H1 (cell line): ENCODE measurements at regions not wholly inside any gene's neighbourhood (a gene's known extent, or its start where the extent isn't known, plus 50 kb on each side); places are given as distances from the start of the nearest gene placed in this dataset.

Experiments
- CTCF ChIA-PET: fragments of 300-600 bp; sonication (Branson Sonifier 250); formaldehyde crosslinking; loops from one replicate; lab custom pipeline; 2021; ENCODE audit not compliant: partially characterized antibody; lab: Charles Lee
- POLR2A ChIA-PET: fragments of 300-600 bp; sonication (Branson Sonifier 250); formaldehyde crosslinking; loops from one replicate; lab custom pipeline; 2021; ENCODE audit warnings: inconsistent platforms; ENCODE audit not compliant: partially characterized antibody; lab: Charles Lee
- DNase-seq, 2 experiments: peaks; one replicate each; pipeline versions ENCODE4 v3.0.0 to v3.0.0-alpha.2; 2010 to 2022; ENCODE audit warnings: low spot score in 2 of 2, low read depth in 1 of 2, mixed read lengths in 1 of 2
- FAIRE-seq: peaks from 2 replicates; lab custom pipeline; 2011; peaks lifted over from hg19 to GRCh38; lab: Jason Lieb, UNC
- H2AFZ ChIP-seq: 2 replicates; pipeline ENCODE4 v1.8.1; 2012; ENCODE audit warnings: low read length, inconsistent platforms
- H2AK5ac ChIP-seq: 2 replicates; pipeline ENCODE4 v1.6.1; 2013; ENCODE audit warnings: low read depth, low read length
- H2BK120ac ChIP-seq: replicated peaks from 2 replicates; pipeline ENCODE3; 2013; ENCODE audit warnings: low read depth, low read length, inconsistent platforms
- H2BK12ac ChIP-seq: 2 replicates; pipeline ENCODE4 v1.6.1; 2013; ENCODE audit warnings: low read depth, low read length
- H2BK15ac ChIP-seq: 2 replicates; pipeline ENCODE4 v1.6.1; 2013; ENCODE audit warnings: low read length
- H2BK20ac ChIP-seq: 2 replicates; pipeline ENCODE4 v1.6.1; 2013; ENCODE audit warnings: low read length
- H2BK5ac ChIP-seq: 2 replicates; pipeline ENCODE4 v1.6.1; 2013; ENCODE audit warnings: low read depth, low read length
- H3K14ac ChIP-seq: 2 replicates; pipeline ENCODE4 v1.6.1; 2013; ENCODE audit warnings: inconsistent platforms; ENCODE audit not compliant: insufficient read length
- H3K18ac ChIP-seq: 2 replicates; pipeline ENCODE4 v1.6.1; 2013; ENCODE audit warnings: low read length; ENCODE audit errors: extremely low read depth
- H3K23ac ChIP-seq: 2 replicates; pipeline ENCODE4 v1.6.1; 2013; ENCODE audit warnings: inconsistent platforms; ENCODE audit not compliant: insufficient read length
- H3K23me2 ChIP-seq: 2 replicates; pipeline ENCODE4 v1.6.1; 2013; ENCODE audit warnings: low read depth, low read length
- H3K27ac ChIP-seq: 2 replicates; pipeline ENCODE4 v1.6.1; 2011; ENCODE audit warnings: low read depth, low read length, inconsistent platforms
- H3K27me3 ChIP-seq, 4 experiments: replicated peaks in 1 of 4; 1 replicate in 1 of 4; 2 replicates in 3 of 4; pipeline versions ENCODE4 v1.6.1 to v1.8.1; 2011 to 2013; ENCODE audit warnings: low read length in 3 of 4, mild to moderate bottlenecking in 3 of 4, inconsistent platforms in 2 of 4, mixed read lengths in 2 of 4, moderate library complexity in 1 of 4; ENCODE audit not compliant: control insufficient read depth in 3 of 4, insufficient read depth in 3 of 4; ENCODE audit errors: extremely low read depth in 1 of 4
- H3K36me3 ChIP-seq, 4 experiments: 2 replicates each; pipeline versions ENCODE4 v1.6.1 to v1.8.1; 2011 to 2013; ENCODE audit warnings: mild to moderate bottlenecking in 4 of 4, low read length in 3 of 4, moderate library complexity in 2 of 4, control low read depth in 1 of 4, inconsistent platforms in 1 of 4; ENCODE audit not compliant: insufficient read depth in 4 of 4, control insufficient read depth in 2 of 4
- H3K4ac ChIP-seq: replicated peaks from 2 replicates; pipeline ENCODE3; 2013; ENCODE audit warnings: low read length, low read depth, mixed read lengths, inconsistent platforms; ENCODE audit not compliant: insufficient read length
- H3K4me1 ChIP-seq, 4 experiments: replicated peaks in 1 of 4; 1 replicate in 1 of 4; 2 replicates in 3 of 4; pipeline versions ENCODE4 v1.6.1 to v1.8.1; 2011 to 2013; ENCODE audit warnings: low read length in 3 of 4, inconsistent platforms in 2 of 4, mixed read lengths in 1 of 4; ENCODE audit not compliant: insufficient read depth in 4 of 4, control insufficient read depth in 3 of 4
- H3K4me2 ChIP-seq, 2 experiments: 2 replicates each; pipeline versions ENCODE4 v1.6.1 to v1.8.1; 2011 to 2013; ENCODE audit warnings: low read depth in 2 of 2, low read length in 2 of 2, control low read depth in 1 of 2, inconsistent platforms in 1 of 2, mild to moderate bottlenecking in 1 of 2; ENCODE audit not compliant: insufficient read depth in 1 of 2
- H3K4me3 ChIP-seq, 4 experiments: fragments of 200-600, 300-600 bp in 1 of 4; sonication (generic), shearing (Covaris generic), sonication (Bioruptor Twin) in 1 of 4; 2 replicates each; pipeline versions ENCODE4 v1.5.1 to v1.8.1; 2011 to 2016; ENCODE audit warnings: low read length in 4 of 4, low read depth in 3 of 4, control low read depth in 2 of 4, inconsistent platforms in 2 of 4, mild to moderate bottlenecking in 2 of 4, mixed read lengths in 1 of 4, moderate library complexity in 1 of 4; ENCODE audit not compliant: insufficient read depth in 2 of 4; ENCODE audit errors: extremely low read depth in 1 of 4
- H3K56ac ChIP-seq: replicated peaks from 2 replicates; pipeline ENCODE3; 2013; ENCODE audit warnings: low read depth, mild to moderate bottlenecking, mixed read lengths, low read length, inconsistent platforms; ENCODE audit not compliant: insufficient read length
- H3K79me1 ChIP-seq: 2 replicates; pipeline ENCODE4 v1.6.1; 2013; ENCODE audit warnings: low read depth, low read length, control low read depth
- H3K79me2 ChIP-seq, 2 experiments: 2 replicates each; pipeline versions ENCODE4 v1.6.1 to v1.8.1; 2012 to 2013; ENCODE audit warnings: low read length in 2 of 2, mild to moderate bottlenecking in 2 of 2, inconsistent platforms in 1 of 2; ENCODE audit not compliant: insufficient read depth in 2 of 2, control insufficient read depth in 1 of 2
- H3K9ac ChIP-seq, 4 experiments: replicated peaks in 1 of 4; 1 replicate in 1 of 4; 2 replicates in 3 of 4; pipeline versions ENCODE4 v1.6.1 to v1.8.1; 2011 to 2013; ENCODE audit warnings: low read depth in 3 of 4, low read length in 3 of 4, control low read depth in 2 of 4, mild to moderate bottlenecking in 2 of 4, moderate library complexity in 2 of 4, inconsistent platforms in 1 of 4; ENCODE audit errors: extremely low read depth in 1 of 4
- H3K9me3 ChIP-seq, 2 experiments: 2 replicates each; pipeline versions ENCODE4 v1.6.1 to v1.8.1; 2012 to 2013; ENCODE audit warnings: mild to moderate bottlenecking in 2 of 2, moderate library complexity in 2 of 2, control low read depth in 1 of 2, inconsistent platforms in 1 of 2, low read depth in 1 of 2, low read length in 1 of 2, mixed read lengths in 1 of 2; ENCODE audit not compliant: insufficient read depth in 2 of 2
- H4K20me1 ChIP-seq, 2 experiments: replicated peaks in 1 of 2; 2 replicates each; pipeline versions ENCODE3 to v1.8.1; 2011 to 2013; ENCODE audit warnings: inconsistent platforms in 2 of 2, low read length in 2 of 2, mild to moderate bottlenecking in 1 of 2; ENCODE audit not compliant: insufficient read depth in 2 of 2, control insufficient read depth in 1 of 2
- H4K5ac ChIP-seq: 2 replicates; pipeline ENCODE4 v1.6.1; 2013; ENCODE audit warnings: low read length, low read depth, mixed read lengths, inconsistent platforms; ENCODE audit not compliant: insufficient read length
- H4K8ac ChIP-seq: 2 replicates; pipeline ENCODE4 v1.8.0; 2013; ENCODE audit warnings: mild to moderate bottlenecking, moderate library complexity, low read length, inconsistent platforms; ENCODE audit not compliant: insufficient read depth; ENCODE audit errors: extremely low read depth
- H4K91ac ChIP-seq: replicated peaks from 2 replicates; pipeline ENCODE3; 2013; ENCODE audit warnings: low read length, mixed read lengths, inconsistent platforms; ENCODE audit not compliant: insufficient read length
- ASH2L ChIP-seq: fragments of 200-600, 300-600 bp; sonication (generic); IDR thresholded peaks from one replicate; pipeline ENCODE4 v1.7.1; 2017; ENCODE audit warnings: low read length
- BACH1 ChIP-seq: IDR thresholded peaks from 2 replicates; pipeline ENCODE4 v1.6.1; 2012; ENCODE audit warnings: low read length, improper control_type of control experiment
- CBX8 ChIP-seq: fragments of 300-800, 300-1000 bp; sonication (generic); IDR thresholded peaks from 2 replicates; pipeline ENCODE4 v1.7.1; 2016; ENCODE audit warnings: low read depth, low read length, borderline replicate concordance
- JUN ChIP-seq: IDR thresholded peaks from 2 replicates; pipeline ENCODE4 v1.6.1; 2011; ENCODE audit warnings: low read depth, mild to moderate bottlenecking, improper control_type of control experiment, low read length
- KDM4A ChIP-seq: IDR thresholded peaks from one replicate; pipeline ENCODE4 v1.7.1; 2012; ENCODE audit warnings: low read depth, mild to moderate bottlenecking, moderate library complexity, low read length, inconsistent platforms; ENCODE audit not compliant: severe bottlenecking
- KDM5A ChIP-seq: fragments of 200-600 bp; IDR thresholded peaks from 2 replicates; pipeline ENCODE4 v1.7.1; 2012; ENCODE audit warnings: mild to moderate bottlenecking, low read length, inconsistent platforms, mixed read lengths
- NANOG ChIP-seq: IDR thresholded peaks from 2 replicates; pipeline ENCODE4 v1.6.1; 2011; ENCODE audit warnings: low read length, low read depth, mild to moderate bottlenecking, inconsistent platforms; ENCODE audit not compliant: insufficient read depth, poor library complexity, severe bottlenecking
- NRF1 ChIP-seq: IDR thresholded peaks from 2 replicates; pipeline ENCODE4 v1.6.1; 2011; ENCODE audit warnings: mild to moderate bottlenecking, low read depth, low read length, improper control_type of control experiment
- SAP30 ChIP-seq: fragments of 300-600 bp; sonication (generic); IDR thresholded peaks from 2 replicates; pipeline ENCODE4 v1.7.1; 2012; ENCODE audit warnings: low read length, moderate library complexity, mild to moderate bottlenecking, inconsistent platforms; ENCODE audit not compliant: insufficient read depth, insufficient replicate concordance
- YY1 ChIP-seq: IDR thresholded peaks from 2 replicates; pipeline ENCODE4 v1.6.1; 2011; ENCODE audit warnings: low read depth, mild to moderate bottlenecking, low read length
- WGBS, 2 experiments: shearing (Covaris generic) in 1 of 2; methylation state at CpG; one replicate each; pipeline versions ENCODE4 v1.1.6 to v1.1.7; 2013 to 2015; ENCODE audit warnings: low lambda C conversion rate in 2 of 2, mixed read lengths in 2 of 2, inconsistent platforms in 1 of 2, low coverage in 1 of 2, missing lambda C conversion rate in 1 of 2; ENCODE audit not compliant: insufficient replicate concordance in 2 of 2, insufficient coverage in 1 of 2, insufficient read length in 1 of 2; ENCODE audit errors: extremely low coverage in 1 of 2, missing lambda C conversion rate in 1 of 2; 5-methylcytosine and 5-hydroxymethylcytosine counted together
- TF ChIP-seq, protein P1 (sequence below): IDR thresholded peaks from 2 replicates; pipeline ENCODE4 v1.6.1; 2012; ENCODE audit warnings: inconsistent platforms
- TF ChIP-seq, protein P2 (sequence below): IDR thresholded peaks from 2 replicates; pipeline ENCODE4 v1.6.1; 2011; ENCODE audit warnings: low read length, improper control_type of control experiment

DNA sequence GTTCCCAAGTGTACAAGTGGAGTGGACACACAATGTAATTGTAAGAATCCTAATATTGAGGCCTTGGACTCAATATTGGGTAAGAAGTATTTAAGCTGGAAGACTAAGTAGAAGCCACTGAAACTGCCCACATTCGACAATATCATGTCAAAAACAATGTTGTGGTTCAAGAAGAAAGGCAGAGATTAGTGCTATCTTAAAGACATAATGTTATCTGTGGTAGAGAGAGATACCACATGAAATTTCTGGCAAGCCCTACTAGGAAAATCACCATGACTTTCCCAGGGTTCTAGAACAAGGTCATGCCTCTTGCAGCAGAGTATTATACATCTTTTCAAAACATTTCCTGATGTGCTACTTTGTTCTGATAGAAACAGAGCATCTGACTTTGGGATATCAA is 192.6 kb downstream of the RAP2B start:
- Histone ChIP-seq H4K91ac (no peak overlapping the region), H3K4me3 (no peak overlapping the region), H2AK5ac (no peak overlapping the region), H2BK12ac (no peak overlapping the region), H3K18ac (no peak overlapping the region), H4K20me1 (no peaks in the 10 kb centered on the region), H3K23me2 (no peaks in the 10 kb centered on the region), H3K79me2 (no peaks in the 10 kb centered on the region), H3K9me3 (0 out of 4 replicates have a peak, but pooled peaks cover 0 to 4% of the 10 kb centered on the region in 2 experiments), H3K14ac (no peak overlapping the region), H3K23ac (no peak overlapping the region), H3K4me2 (no peak overlapping the region), H2BK5ac (no peak overlapping the region), H3K56ac (no peak overlapping the region), H3K36me3 (no peaks in the 10 kb centered on the region), H2BK15ac (no peak overlapping the region), H4K5ac (no peak overlapping the region), H3K27me3 (peaks cover 0 to 9% (median 0%) of the 10 kb centered on the region in 4 experiments; a peak in 2 of 7 replicates), H3K4me1 (no peaks in the 10 kb centered on the region; a peak in 1 of 7 replicates), H3K9ac (no peak overlapping the region), H4K8ac (no peak overlapping the region), H3K27ac (no peak overlapping the region), H3K79me1 (no peaks in the 10 kb centered on the region), H2BK20ac (no peak overlapping the region), H3K4ac (no peak overlapping the region), H2AFZ (no peak overlapping the region), H2BK120ac (no peak overlapping the region)
- no peak for DNase-seq
- CTCF ChIA-PET: interaction anchor here (0.8 to 1.2 kb wide), 3 partner anchors 69 to 328 kb away, joined by 3 to 4 read pairs (median 4); no protein-coding TSS in a partner anchor
- WGBS, 2 experiments: 94% methylated on average over 1 of the region's 1 CpG; no CpG with 5 or more reads in 1 of the 2 experiments
- FAIRE-seq: no peak
- POLR2A ChIA-PET: interaction anchor here (0.9 kb wide), 1 partner anchor 32 kb away, joined by 3 read pairs; no protein-coding TSS in a partner anchor
- no peak for TF ChIP-seq ASH2L
- no peak for TF ChIP-seq SAP30
- TF ChIP-seq, protein P1, sequence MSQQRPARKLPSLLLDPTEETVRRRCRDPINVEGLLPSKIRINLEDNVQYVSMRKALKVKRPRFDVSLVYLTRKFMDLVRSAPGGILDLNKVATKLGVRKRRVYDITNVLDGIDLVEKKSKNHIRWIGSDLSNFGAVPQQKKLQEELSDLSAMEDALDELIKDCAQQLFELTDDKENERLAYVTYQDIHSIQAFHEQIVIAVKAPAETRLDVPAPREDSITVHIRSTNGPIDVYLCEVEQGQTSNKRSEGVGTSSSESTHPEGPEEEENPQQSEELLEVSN: no peak
- no peak for TF ChIP-seq JUN
- TF ChIP-seq, protein P2, sequence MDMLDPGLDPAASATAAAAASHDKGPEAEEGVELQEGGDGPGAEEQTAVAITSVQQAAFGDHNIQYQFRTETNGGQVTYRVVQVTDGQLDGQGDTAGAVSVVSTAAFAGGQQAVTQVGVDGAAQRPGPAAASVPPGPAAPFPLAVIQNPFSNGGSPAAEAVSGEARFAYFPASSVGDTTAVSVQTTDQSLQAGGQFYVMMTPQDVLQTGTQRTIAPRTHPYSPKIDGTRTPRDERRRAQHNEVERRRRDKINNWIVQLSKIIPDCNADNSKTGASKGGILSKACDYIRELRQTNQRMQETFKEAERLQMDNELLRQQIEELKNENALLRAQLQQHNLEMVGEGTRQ: no peak
- TF ChIP-seq NANOG: no peak
- no peak for TF ChIP-seq YY1
- TF ChIP-seq KDM5A: no peak
- TF ChIP-seq CBX8: no peak
- TF ChIP-seq NRF1: no peak
- TF ChIP-seq KDM4A: no peak
- no peak for TF ChIP-seq BACH1
